ENCODE measurements at regions not wholly inside any gene's neighbourhood (a gene's known extent, or its start where the extent isn't known, plus 50 kb on each side); places are given as distances from the start of the nearest gene placed in this dataset.

- no peak for TF ChIP-seq CTCF (IDR thresholded peaks at IDR 0.05; ENCODE audit: low read depth, low read length)
- no peak for TF ChIP-seq EZH2phosphoT487 (IDR thresholded peaks at IDR 0.05; ENCODE audit: low read depth)
Observed at GRCh38 chr5:130965360-130965759, 199.7 kb downstream of the HINT1 start.
